Stomach (tissue), 4 donors: ENCODE measurements at regions not wholly inside any gene's neighbourhood (a gene's known extent, or its start where the extent isn't known, plus 50 kb on each side); places are given as distances from the start of the nearest gene placed in this dataset.

Source experiments
- CTCF ChIP-seq, 7 experiments: fragments of 450-650 bp in 4 of 7; fragments of 200-600 bp in 3 of 7; sonication (generic) in 3 of 7; IDR thresholded peaks; one replicate each; pipeline ENCODE4 v1.5.1; 2016 to 2019; ENCODE audit warnings: antibody characterized with exemption in 7 of 7, control low read depth in 2 of 7, mild to moderate bottlenecking in 1 of 7
- EP300 ChIP-seq: sonication (generic); formaldehyde crosslinking; IDR thresholded peaks from one replicate; pipeline ENCODE4 v1.6.1; 2017; ENCODE audit warnings: antibody characterized with exemption
- POLR2A ChIP-seq, 4 donors: fragments of 450-650 bp; IDR thresholded peaks; one replicate each; pipeline ENCODE4 v1.6.1; 2016; ENCODE audit warnings: antibody characterized with exemption in 4 of 4, control low read depth in 2 of 4, mild to moderate bottlenecking in 1 of 4, moderate library complexity in 1 of 4
- POLR2AphosphoS5 ChIP-seq, 3 donors: sonication (generic); formaldehyde crosslinking; IDR thresholded peaks; one replicate each; pipeline ENCODE4 v1.6.1; 2016; ENCODE audit warnings: antibody characterized with exemption in 3 of 3

- TF ChIP-seq CTCF (IDR thresholded peaks at IDR 0.05) = no peak
- TF ChIP-seq EP300 = no peak
- no peak for TF ChIP-seq POLR2A (IDR thresholded peaks at IDR 0.05)
- TF ChIP-seq POLR2AphosphoS5 (IDR thresholded peaks at IDR 0.05) = no peak
Observed at GRCh38 chr3:96200897-96201296, 613.5 kb upstream of the EPHA6 start.
